Fibroblast of villous mesenchyme (primary cell): ENCODE measurements at regions not wholly inside any gene's neighbourhood (a gene's known extent, or its start where the extent isn't known, plus 50 kb on each side); places are given as distances from the start of the nearest gene placed in this dataset.

ENCODE experiments used
- DNase-seq: peaks from one replicate; pipeline ENCODE4 v3.0.0-alpha.2; 2010; ENCODE audit warnings: low read depth
- H3K4me3 ChIP-seq: 2 replicates; pipeline ENCODE4 v1.5.1; 2011; ENCODE audit warnings: low read depth, mild to moderate bottlenecking, low read length
- CTCF ChIP-seq: IDR thresholded peaks from 2 replicates; pipeline ENCODE4 v1.5.1; 2012; ENCODE audit warnings: low read depth, mild to moderate bottlenecking, low read length; ENCODE audit not compliant: insufficient read depth

GRCh38 chr12:79512068-79512467, 178.7 kb downstream of the PAWR start:
- TF ChIP-seq CTCF: peak; percentile 24
- no peak for DNase-seq
- no peak overlapping the region for H3K4me3 ChIP-seq

GRCh38 chr12:79508622-79509021, 182.1 kb downstream of the PAWR start:
- no peak for DNase-seq
- H3K4me3 ChIP-seq: no peak overlapping the region
- no peak for TF ChIP-seq CTCF
